ENCODE measurements at regions not wholly inside any gene's neighbourhood (a gene's known extent, or its start where the extent isn't known, plus 50 kb on each side); places are given as distances from the start of the nearest gene placed in this dataset.

- H3K4me1 ChIP-seq (ENCODE audit: control insufficient read depth in 2 of 2, insufficient read depth in 2 of 2, low read length in 2 of 2) = no peaks in the 10 kb centered on the region
- WGBS (ENCODE audit: insufficient coverage) = no CpG with 5 or more reads among the region's 1 CpG
- peaks cover 3 to 4% (median 4%) of the 10 kb centered on the region in 3 donors for H3K9me3 ChIP-seq (ENCODE audit: control extremely low read depth in 1 of 3, control insufficient read depth in 2 of 3, insufficient read depth in 1 of 3, low read length in 2 of 3)
- Mint-ChIP-seq H3K27ac (no peak overlapping the region), H3K4me1 (no peaks in the 10 kb centered on the region), H3K4me3 (no peak overlapping the region), H3K9me3 (ENCODE audit: insufficient read depth) (peaks cover 4% of the 10 kb centered on the region), H3K27me3 (no peaks in the 10 kb centered on the region)
- intact Hi-C loops (cut with micrococcal nuclease) = no loop called here
- H3K27ac ChIP-seq (ENCODE audit: low read length in 2 of 2) = no peak overlapping the region
- H3K4me3 ChIP-seq (ENCODE audit: control extremely low read depth in 1 of 5, extremely low read depth in 1 of 5, insufficient read depth in 1 of 5, low read depth in 2 of 5, low read length in 4 of 5) = no peak overlapping the region
- DNase-seq (no peak), ATAC-seq (ENCODE audit: low read depth) (no peak)
- ChIA-PET POLR2A (no interaction called here), CTCF (no interaction called here)
- H3K9ac ChIP-seq (ENCODE audit: low read length) = no peak overlapping the region
- no peaks in the 10 kb centered on the region for H3K36me3 ChIP-seq (replicated peaks in 1 of 2; ENCODE audit: control extremely low read depth in 1 of 2, control insufficient read depth in 1 of 2, extremely low read depth in 1 of 2, insufficient read depth in 2 of 2, low read length in 1 of 2)
- H3K79me2 ChIP-seq (ENCODE audit: control insufficient read depth, insufficient read depth, low read length) = no peaks in the 10 kb centered on the region
- no peak overlapping the region for H3K4me2 ChIP-seq (replicated peaks; ENCODE audit: low read depth, low read length, poor library complexity, severe bottlenecking)
- no peak for TF ChIP-seq EZH2 (IDR thresholded peaks at IDR 0.05; ENCODE audit: borderline replicate concordance, insufficient read depth, low read depth, low read length, poor library complexity, severe bottlenecking)
- TF ChIP-seq CTCF (IDR thresholded peaks at IDR 0.05) = no peak
- H2AFZ ChIP-seq (ENCODE audit: insufficient read depth, low read depth, low read length, poor library complexity, severe bottlenecking) = no peak overlapping the region
- no peaks in the 10 kb centered on the region for H3K27me3 ChIP-seq (replicated peaks in 1 of 4; ENCODE audit: control extremely low read depth in 1 of 4, control insufficient read depth in 3 of 4, insufficient read depth in 4 of 4, low read length in 3 of 4)
- no peaks in the 10 kb centered on the region for H4K20me1 ChIP-seq (ENCODE audit: control insufficient read depth, insufficient read depth, low read length, poor library complexity, severe bottlenecking)
Measured at GRCh38 chr12:17918013-17918412, 172.0 kb downstream of the RERGL start.

- H3K4me2 ChIP-seq (replicated peaks; ENCODE audit: low read depth, low read length, poor library complexity, severe bottlenecking) = no peak overlapping the region
- H3K9ac ChIP-seq (ENCODE audit: low read length) = no peak overlapping the region
- peaks cover 2% of the 10 kb centered on the region for H3K9me3 Mint-ChIP-seq (ENCODE audit: insufficient read depth)
- TF ChIP-seq CTCF (IDR thresholded peaks at IDR 0.05) = no peak
- no peak for TF ChIP-seq EZH2 (IDR thresholded peaks at IDR 0.05; ENCODE audit: borderline replicate concordance, insufficient read depth, low read depth, low read length, poor library complexity, severe bottlenecking)
- H3K4me1 ChIP-seq (ENCODE audit: control insufficient read depth in 2 of 2, insufficient read depth in 2 of 2, low read length in 2 of 2) = no peaks in the 10 kb centered on the region
- no peaks in the 10 kb centered on the region for H3K27me3 ChIP-seq (replicated peaks in 1 of 4; ENCODE audit: control extremely low read depth in 1 of 4, control insufficient read depth in 3 of 4, insufficient read depth in 4 of 4, low read length in 3 of 4)
- no peaks in the 10 kb centered on the region for H3K79me2 ChIP-seq (ENCODE audit: control insufficient read depth, insufficient read depth, low read length)
- WGBS (ENCODE audit: insufficient coverage) = no CpG with 5 or more reads among the region's 1 CpG
- H3K4me3 ChIP-seq (ENCODE audit: control extremely low read depth in 1 of 5, extremely low read depth in 1 of 5, insufficient read depth in 1 of 5, low read depth in 2 of 5, low read length in 4 of 5) = no peak overlapping the region
- no peak overlapping the region for H3K4me3 Mint-ChIP-seq
- H3K4me1 Mint-ChIP-seq = no peaks in the 10 kb centered on the region
- H4K20me1 ChIP-seq (ENCODE audit: control insufficient read depth, insufficient read depth, low read length, poor library complexity, severe bottlenecking) = no peaks in the 10 kb centered on the region
- H3K27me3 Mint-ChIP-seq = no peaks in the 10 kb centered on the region
- no peak overlapping the region for H3K27ac Mint-ChIP-seq
- ChIA-PET CTCF (no interaction called here), POLR2A (no interaction called here)
- DNase-seq (no peak), ATAC-seq (ENCODE audit: low read depth) (no peak)
- intact Hi-C loops (cut with micrococcal nuclease) = no loop called here
- H3K36me3 ChIP-seq (replicated peaks in 1 of 2; ENCODE audit: control extremely low read depth in 1 of 2, control insufficient read depth in 1 of 2, extremely low read depth in 1 of 2, insufficient read depth in 2 of 2, low read length in 1 of 2) = no peaks in the 10 kb centered on the region
- no peak overlapping the region for H2AFZ ChIP-seq (ENCODE audit: insufficient read depth, low read depth, low read length, poor library complexity, severe bottlenecking)
- no peaks in the 10 kb centered on the region for H3K9me3 ChIP-seq (ENCODE audit: control extremely low read depth in 1 of 3, control insufficient read depth in 2 of 3, insufficient read depth in 1 of 3, low read length in 2 of 3)
- H3K27ac ChIP-seq (ENCODE audit: low read length in 2 of 2) = no peak overlapping the region
Measured at GRCh38 chr12:17884581-17884980, 205.4 kb downstream of the RERGL start.
